ENCODE measurements at regions not wholly inside any gene's neighbourhood (a gene's known extent, or its start where the extent isn't known, plus 50 kb on each side); places are given as distances from the start of the nearest gene placed in this dataset.

DNA sequence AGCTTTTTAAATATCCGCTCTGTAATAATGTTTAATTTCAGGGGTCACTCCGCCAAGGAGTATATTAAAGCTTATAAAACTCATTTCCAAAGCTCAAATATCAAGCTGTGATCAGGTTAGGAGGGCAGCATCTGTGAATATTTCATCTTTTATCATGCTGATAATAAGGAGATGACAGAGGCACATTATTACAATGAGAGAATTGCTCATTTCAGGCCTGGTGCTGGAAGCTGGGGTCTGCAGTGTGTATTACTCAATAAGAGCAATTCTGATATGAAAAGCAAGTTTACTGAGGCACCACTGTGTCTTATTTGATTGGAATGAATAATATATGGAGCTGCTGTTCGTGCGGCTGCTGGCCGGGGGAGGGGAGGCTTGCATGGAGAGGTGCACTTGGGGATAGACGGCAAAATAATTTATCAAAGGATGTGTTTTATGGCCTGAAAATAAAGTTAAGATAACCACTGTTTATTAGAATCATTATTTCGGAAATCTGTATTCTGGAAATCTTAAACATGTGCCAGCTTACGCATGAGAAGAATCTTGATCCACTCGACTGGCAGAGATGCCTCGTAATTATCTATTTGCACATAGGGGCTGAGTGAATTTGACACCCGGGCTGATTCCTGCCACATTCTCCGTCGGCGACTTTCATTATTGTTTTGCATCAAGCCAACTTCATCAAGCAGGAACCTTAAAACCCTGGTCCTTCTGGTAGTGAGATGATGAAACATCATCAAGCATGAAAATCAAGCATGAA lies 173.2 kb downstream of the RRAGC start:
- H3K4me3 ChIP-seq (ENCODE audit: low read length): no peak overlapping the region
- TF ChIP-seq ZNF274 (IDR thresholded peaks at IDR 0.05; ENCODE audit: low read depth, low read length): no peak

DNA sequence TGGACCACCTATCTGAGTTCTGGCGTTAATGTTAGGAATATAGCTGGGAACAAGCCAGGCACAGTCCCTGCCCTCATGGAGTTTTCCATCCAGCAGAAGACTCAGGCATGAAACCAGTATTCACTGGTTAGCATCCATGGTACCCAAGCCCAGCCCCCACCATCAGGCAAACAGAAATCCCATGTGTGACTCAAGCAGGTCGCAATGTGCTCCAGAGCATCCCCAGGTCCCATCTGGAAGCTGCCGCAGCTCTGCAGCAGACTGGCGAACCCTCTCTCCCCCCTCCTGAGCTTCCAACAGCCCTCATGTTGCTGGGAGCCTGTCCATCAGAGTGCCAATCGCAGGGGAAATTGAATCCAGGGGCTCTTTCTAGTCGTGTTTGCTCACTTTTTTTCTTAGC lies 174.2 kb downstream of the RRAGC start:
- no peak overlapping the region for H3K4me3 ChIP-seq (ENCODE audit: low read length)
- TF ChIP-seq ZNF274 (IDR thresholded peaks at IDR 0.05; ENCODE audit: low read depth, low read length): no peak

DNA sequence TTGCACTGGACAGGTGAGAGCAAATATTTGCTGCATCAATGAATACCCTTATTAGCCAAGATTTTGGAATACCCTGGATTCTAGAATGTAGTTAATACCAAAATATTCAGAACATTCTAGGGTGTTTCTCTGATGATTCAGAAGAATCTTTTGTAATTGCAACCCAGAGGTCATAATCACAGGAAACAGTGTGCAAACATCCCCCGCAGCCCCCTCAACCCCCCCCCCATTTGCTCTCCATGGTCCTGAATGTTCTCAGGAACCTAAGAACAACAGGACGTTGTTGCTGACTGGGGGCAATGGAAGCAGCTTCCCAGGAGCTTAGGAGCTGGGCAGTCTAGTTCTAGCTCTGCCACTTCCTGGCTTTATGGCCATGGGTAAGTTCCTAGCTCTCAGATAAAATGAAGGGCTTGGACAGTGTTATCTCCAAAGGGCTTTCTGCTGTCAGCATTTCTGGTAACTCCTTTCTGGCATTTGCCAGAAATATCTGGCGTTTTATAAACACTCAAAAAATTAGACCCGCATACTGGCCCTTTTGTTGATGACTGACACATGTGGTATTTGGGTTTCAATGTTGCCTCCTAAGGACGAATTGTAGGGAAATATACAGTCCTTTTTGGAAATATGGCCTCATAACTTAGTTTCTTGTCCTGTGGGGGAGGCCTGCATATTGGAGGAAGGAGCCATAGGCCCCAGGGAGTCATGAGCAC lies 178.6 kb downstream of the RRAGC start:
- no peak for TF ChIP-seq ZNF274 (IDR thresholded peaks at IDR 0.05; ENCODE audit: low read depth, low read length)
- H3K4me3 ChIP-seq (ENCODE audit: low read length): no peak overlapping the region

DNA sequence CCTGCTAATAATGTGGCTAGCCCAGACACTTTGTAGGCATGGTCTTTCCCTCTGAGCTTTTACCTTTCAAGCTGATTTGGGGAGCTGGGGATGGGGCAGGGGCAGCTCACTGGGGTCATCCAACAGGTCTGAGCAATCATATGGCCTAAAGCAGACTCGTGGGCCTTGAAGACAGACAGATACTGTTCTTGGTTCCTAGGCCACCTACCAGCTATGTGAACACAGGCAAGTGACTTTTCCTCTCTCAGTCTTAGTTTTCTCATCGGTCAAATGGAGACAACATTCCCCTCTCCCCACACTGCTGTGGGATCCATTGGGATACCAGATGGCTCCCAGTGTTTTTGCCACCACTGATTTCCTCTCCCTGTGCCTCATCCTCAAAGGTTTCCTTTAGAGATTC lies 181.8 kb downstream of the RRAGC start:
- no peak for TF ChIP-seq ZNF274 (IDR thresholded peaks at IDR 0.05; ENCODE audit: low read depth, low read length)
- H3K4me3 ChIP-seq (ENCODE audit: low read length): no peak overlapping the region

DNA sequence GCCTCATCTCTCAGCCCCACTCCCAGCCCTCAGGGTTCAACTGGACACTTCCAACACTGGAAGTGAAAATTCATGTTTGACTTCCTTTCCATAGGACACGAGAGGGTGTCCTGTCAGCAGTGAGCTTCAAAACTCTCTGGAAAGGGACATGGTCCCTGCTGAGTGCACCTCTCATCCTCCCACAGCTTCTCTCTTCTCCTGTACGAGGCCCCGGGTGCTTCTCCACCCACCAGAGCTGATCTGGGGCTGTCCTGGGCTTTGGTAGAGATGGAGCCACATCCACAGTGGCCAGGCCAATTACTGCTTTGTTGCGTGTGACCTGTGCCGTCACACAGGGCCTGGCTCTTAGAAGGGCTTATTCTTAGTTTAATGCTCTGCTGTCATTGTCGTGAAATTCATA lies 182.3 kb downstream of the RRAGC start:
- no peak overlapping the region for H3K4me3 ChIP-seq (ENCODE audit: low read length)
- TF ChIP-seq ZNF274 (IDR thresholded peaks at IDR 0.05; ENCODE audit: low read depth, low read length): no peak

DNA sequence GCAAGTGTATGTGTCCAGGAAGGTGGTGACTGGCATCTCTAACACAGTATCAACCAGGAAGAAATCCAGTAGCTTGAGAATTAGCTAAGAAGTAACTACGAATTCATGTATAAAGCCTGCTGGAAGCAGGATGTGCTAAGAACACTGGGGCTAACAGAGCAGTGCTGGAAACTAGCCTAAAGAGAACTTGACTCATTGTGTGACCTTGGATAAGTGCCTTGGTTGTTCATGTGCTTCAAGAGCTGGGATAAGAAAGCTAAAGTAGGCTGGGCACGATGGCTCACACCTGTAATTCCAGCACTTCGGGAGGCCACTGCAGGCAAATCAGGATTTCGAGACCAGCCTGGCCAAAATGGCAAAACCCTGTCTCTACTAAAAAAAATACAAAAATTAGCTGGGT lies 186.9 kb downstream of the RRAGC start:
- TF ChIP-seq ZNF274 (IDR thresholded peaks at IDR 0.05; ENCODE audit: low read depth, low read length): no peak
- H3K4me3 ChIP-seq (ENCODE audit: low read length): no peak overlapping the region

DNA sequence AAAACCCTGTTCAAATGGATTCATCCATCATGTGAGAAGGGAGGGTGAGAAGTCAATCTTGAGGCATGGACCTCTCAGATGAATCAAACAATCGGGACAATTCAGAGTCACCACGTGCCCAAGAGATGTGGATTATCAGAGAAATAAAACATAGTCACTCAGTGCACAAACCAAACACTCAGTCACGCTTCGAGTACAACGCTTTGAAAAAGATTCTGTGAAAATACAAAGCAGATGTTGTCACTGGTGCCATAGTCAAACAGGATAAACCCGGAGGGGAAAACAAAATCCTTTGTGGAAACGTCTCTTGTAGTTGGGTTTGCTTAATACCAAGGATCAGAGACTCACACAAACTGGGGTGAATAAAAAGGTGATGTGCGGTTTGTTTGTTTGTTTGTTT lies 188.4 kb downstream of the RRAGC start:
- TF ChIP-seq ZNF274 (IDR thresholded peaks at IDR 0.05; ENCODE audit: low read depth, low read length): no peak
- H3K4me3 ChIP-seq (ENCODE audit: low read length): no peak overlapping the region

DNA sequence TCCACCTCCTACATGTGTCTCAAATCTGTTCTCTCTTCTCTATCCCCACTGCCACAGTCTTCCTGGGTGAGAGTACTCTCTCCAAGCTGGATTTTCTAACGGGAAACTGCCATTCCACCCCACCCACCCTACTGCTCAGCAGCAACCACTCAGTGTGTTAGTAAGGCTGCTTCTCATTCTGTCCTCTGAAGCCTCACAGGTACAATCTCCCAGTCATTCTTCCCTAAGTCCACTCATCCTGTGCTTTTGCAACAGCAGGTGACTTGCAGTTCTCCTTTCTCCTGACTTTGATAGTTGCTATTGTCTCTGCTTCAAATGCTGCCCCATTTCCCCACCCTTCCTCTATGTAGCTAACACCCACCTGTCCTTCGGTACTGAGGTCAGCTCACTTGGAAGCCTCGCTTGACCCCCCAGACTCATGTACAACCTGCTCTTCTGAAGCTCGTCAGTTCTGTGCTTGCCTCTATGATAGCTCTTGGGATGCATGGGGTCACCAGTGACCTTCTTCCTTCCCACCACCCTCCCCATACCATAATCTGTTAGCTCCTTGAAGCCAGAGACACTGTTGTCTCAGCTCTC lies 188.9 kb downstream of the RRAGC start:
- no peak for TF ChIP-seq ZNF274 (IDR thresholded peaks at IDR 0.05; ENCODE audit: low read depth, low read length)
- no peak overlapping the region for H3K4me3 ChIP-seq (ENCODE audit: low read length)

DNA sequence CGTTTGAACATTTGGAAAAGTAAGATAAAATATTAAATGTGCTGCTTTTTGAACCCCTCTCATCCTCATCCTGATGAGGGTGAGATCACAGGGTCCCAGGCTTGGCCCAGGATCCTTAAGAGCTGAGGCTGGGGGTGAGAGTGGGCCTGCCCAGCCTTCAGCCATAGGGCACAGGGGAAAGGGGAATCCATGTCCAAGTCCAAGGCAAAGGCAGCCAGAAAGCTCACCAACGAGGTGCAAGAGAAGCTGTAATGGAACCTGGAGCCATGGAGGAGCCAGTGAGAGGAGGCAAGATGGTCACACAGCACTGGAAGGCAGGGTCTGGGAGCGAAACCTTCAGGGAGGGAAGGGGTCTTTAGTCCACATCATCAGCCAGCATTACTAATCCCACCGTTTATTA lies 191.9 kb downstream of the RRAGC start:
- no peak overlapping the region for H3K4me3 ChIP-seq (ENCODE audit: low read length)
- TF ChIP-seq ZNF274 (IDR thresholded peaks at IDR 0.05; ENCODE audit: low read depth, low read length): no peak

DNA sequence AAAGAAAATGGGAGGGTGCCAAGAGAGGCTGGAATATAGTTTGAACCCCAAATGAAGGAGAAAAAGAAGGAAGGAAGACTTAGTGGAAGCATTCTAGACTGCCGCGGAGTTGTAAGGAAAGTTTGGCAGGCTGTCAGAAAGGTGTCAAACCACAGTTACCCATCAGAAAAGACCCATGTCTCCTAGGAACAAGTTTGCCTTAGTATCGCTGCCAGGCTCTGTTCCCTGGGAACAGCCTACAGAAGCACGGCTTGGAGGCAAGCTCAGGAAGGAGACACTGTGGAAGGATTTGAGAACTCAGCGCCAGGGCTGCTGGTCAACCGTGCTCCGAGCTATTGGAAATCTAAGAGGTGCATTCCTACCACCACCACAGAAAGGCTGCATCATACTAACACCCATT lies 197.4 kb downstream of the RRAGC start:
- no peak for TF ChIP-seq ZNF274 (IDR thresholded peaks at IDR 0.05; ENCODE audit: low read depth, low read length)
- no peak overlapping the region for H3K4me3 ChIP-seq (ENCODE audit: low read length)

DNA sequence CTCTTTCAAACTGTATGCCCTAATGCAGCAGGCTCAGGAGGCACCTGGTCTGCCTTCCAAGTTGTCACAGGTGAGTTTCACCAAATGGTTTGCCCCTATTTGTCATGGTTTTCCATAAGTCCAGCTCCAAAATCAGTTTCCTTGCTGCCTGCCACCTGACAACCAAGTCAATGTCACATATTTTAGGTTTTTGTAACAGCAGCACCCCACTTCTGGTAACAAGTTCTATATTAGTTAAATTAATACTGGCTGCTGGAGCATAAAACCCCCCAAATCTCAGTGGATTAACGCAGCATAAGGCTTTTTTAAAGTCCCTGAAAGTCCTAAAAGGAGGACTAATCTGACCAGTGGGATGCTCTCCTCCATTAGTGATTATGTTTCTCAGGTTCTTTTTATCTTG lies 200.7 kb downstream of the RRAGC start:
- H3K4me3 ChIP-seq (ENCODE audit: low read length): no peak overlapping the region
- TF ChIP-seq ZNF274 (IDR thresholded peaks at IDR 0.05; ENCODE audit: low read depth, low read length): no peak

DNA sequence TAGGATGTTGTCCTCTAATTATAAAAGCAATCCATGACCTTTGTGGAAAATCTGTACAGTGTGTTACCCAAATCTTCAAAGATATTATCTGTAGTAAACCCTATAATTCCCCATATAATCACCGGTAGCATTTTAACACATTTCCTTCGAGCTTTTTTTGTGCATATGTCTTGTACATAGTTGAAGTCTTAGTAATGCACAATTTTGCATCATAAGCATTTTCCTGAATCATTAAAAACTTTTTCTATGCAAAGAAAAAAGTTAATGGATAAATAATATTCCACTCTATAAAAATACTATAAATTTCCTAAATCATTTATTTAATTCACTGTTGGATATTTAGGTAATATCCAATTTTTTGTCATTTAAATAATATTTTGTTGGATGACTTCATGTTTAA lies 201.7 kb downstream of the RRAGC start:
- TF ChIP-seq ZNF274 (IDR thresholded peaks at IDR 0.05; ENCODE audit: low read depth, low read length): no peak
- H3K4me3 ChIP-seq (ENCODE audit: low read length): no peak overlapping the region

DNA sequence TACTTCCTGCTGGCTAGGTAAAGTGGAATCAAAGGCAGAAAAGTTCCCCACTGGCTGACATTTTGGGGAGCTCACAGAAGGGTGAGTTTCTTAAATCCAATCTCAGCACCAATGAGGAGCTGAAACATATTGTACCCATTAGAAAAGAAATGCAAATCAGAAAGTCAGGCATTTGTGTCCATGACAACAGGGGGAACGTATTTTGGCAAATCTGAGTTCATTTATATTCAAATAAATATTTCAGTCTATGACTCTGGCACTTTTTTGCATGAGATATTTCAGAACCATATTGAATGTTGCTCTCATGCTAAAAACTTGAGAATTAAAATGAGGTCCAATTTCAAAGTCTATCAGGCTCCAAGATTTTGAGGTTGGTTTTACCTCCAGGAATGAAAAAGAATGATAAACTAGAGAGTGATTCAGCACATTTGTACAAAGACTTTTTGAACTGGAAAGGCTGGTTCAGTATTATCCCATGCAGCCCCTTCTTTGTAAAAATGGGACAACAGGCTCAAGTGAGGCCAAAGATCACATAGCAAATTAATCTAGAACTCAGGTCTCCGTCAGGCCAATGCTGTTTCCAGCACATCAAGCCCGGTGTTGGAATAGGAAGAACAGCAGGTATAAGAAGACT lies 202.2 kb downstream of the RRAGC start:
- no peak overlapping the region for H3K4me3 ChIP-seq (ENCODE audit: low read length)
- no peak for TF ChIP-seq ZNF274 (IDR thresholded peaks at IDR 0.05; ENCODE audit: low read depth, low read length)

DNA sequence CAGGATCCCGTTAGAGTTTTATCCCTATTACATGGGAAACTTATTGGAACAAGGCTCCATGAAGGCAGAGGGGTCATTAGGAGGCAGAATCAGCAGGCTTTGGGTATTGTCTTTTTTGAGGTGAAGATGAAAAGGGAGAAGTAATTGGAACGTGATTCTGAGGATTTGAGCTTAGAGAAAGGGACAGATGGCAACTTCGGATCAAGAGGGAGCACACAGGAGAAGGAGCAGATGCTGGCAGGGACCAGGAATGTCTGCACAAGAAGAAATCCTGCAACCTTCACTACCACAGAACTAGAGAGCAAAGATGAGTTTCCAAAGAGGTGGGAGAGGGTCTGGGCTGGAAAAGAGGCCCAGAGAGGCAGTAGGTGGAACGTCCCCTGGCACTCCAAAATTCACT lies 202.8 kb downstream of the RRAGC start:
- no peak overlapping the region for H3K4me3 ChIP-seq (ENCODE audit: low read length)
- TF ChIP-seq ZNF274 (IDR thresholded peaks at IDR 0.05; ENCODE audit: low read depth, low read length): no peak

DNA sequence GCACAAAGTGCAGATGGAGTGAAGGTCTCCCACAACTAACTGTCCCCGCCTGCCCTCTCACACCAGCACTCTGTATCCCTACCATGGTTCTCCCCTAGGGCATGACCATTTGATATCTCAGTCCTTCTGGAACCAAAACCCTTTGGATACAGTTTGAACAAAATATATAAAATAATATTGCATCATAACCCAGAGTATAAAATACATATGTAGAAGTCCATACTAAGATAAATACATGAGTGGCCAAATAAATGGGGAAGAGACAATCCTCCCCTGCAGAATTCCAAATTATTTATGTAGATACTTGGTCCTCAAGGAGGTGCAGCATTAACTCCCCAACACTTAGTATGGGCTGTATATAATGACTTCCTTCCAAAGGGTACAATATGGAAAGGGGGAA lies 207.4 kb downstream of the RRAGC start:
- TF ChIP-seq ZNF274 (IDR thresholded peaks at IDR 0.05; ENCODE audit: low read depth, low read length): no peak
- no peak overlapping the region for H3K4me3 ChIP-seq (ENCODE audit: low read length)

Measured in GM08714 (cell line).